GM12872 (cell line): ENCODE measurements at regions not wholly inside any gene's neighbourhood (a gene's known extent, or its start where the extent isn't known, plus 50 kb on each side); places are given as distances from the start of the nearest gene placed in this dataset.

Experiments used
- CTCF ChIP-seq: IDR thresholded peaks from 3 replicates; pipeline ENCODE4 v1.5.1; 2011; ENCODE audit warnings: low read depth, mild to moderate bottlenecking, low read length, moderate library complexity; ENCODE audit not compliant: insufficient read depth

DNA sequence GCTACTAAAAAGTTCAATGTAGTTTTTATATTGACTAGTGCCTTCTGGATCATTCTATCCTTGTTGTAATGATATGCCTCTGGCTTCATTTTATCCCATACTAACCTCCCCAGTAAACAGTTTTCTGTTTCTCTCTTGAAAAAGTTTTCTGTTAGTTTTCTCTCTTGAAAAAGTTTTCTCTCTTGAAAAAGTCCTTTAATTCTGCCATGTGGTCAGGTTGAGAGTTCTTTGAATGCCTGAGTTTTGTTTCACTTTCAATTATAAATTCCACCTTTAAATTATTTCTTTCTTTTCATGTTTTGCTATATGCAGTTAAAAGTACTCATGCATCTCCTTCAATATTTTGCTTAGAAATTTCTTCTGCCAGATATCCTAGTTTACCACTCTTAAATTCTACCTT, 1139.6 kb downstream of the STPG2 start:
- no peak for TF ChIP-seq CTCF

DNA sequence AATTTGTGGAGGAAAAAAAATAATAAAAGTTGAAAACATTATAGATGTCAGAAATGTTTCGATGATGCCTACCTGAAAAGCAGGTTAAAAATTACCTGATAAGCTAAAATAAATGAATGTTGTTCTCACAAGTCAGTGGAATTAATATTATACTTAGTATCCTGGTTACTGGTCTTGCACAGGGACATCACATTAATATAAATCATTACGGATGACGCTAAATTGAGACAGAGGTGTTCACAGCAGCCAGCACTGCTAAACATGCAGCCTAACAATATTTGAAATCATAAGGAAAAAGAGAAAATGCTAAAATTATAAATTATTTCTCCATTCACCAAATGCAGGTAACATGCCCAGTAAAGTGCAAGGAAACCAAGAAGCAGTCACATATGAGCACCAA, 1130.0 kb downstream of the STPG2 start:
- no peak for TF ChIP-seq CTCF

GRCh38 chr4:97013711-97014110, 1129.6 kb downstream of the STPG2 start:
- no peak for TF ChIP-seq CTCF

GRCh38 chr4:97015301-97015700, 1128.0 kb downstream of the STPG2 start:
- no peak for TF ChIP-seq CTCF

GRCh38 chr4:97016186-97016907, 1126.9 kb downstream of the STPG2 start:
- TF ChIP-seq CTCF: no peak

GRCh38 chr4:97027728-97028410, 1115.4 kb downstream of the STPG2 start:
- no peak for TF ChIP-seq CTCF

- no peak for TF ChIP-seq CTCF
Observed at GRCh38 chr4:97028785-97029184, 1114.5 kb downstream of the STPG2 start.
